GM18498 (cell line): ENCODE measurements at regions not wholly inside any gene's neighbourhood (a gene's known extent, or its start where the extent isn't known, plus 50 kb on each side); places are given as distances from the start of the nearest gene placed in this dataset.

Source experiments
- ATAC-seq: cut with Tn5 transposase; IDR thresholded peaks from one replicate; pipeline ENCODE4 v1.9.1; 2021; ENCODE audit warnings: mild to moderate bottlenecking, moderate library complexity; ENCODE audit not compliant: unreplicated experiment

DNA sequence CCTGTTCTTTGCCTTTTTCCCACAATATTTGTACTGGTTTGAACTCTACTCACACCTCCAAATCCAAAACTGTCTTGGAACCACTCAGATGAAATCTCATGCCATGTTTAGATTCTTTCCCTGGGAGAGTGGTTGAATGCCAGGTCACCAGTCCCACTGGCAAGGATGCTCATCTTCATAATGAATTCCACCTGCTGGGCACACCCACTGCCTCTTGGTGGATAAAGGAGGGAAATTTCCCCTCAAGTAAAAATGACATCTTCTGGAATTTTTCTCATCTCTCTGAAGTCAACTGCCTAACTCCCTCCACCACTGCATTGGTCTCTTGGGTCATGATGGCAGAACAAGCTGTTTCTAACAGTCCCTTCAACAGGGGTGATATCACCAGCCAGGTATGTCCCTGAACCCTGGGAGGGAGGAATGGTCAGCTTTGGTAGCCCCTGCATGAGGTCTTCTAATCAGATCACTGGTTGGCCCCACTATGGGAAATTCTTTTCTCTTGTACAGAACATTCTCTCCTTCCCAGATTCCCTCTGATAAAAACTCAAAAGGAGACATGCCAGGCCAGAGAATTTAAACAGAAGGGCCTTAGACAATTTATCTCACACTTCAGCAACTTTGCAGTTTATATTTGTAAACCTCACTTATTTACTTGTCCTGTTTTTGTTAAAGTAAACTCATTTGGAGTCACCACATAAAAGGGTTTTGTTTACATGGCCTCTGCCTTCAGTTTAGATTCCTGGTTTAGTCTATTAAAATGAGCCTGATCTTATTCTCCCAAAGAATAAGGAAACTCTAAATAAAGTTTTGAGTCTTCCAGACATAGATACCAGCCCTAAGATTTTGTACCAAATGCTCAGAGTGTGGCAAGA, 143.4 kb downstream of the WNT5A start:
- ATAC-seq: no peak

DNA sequence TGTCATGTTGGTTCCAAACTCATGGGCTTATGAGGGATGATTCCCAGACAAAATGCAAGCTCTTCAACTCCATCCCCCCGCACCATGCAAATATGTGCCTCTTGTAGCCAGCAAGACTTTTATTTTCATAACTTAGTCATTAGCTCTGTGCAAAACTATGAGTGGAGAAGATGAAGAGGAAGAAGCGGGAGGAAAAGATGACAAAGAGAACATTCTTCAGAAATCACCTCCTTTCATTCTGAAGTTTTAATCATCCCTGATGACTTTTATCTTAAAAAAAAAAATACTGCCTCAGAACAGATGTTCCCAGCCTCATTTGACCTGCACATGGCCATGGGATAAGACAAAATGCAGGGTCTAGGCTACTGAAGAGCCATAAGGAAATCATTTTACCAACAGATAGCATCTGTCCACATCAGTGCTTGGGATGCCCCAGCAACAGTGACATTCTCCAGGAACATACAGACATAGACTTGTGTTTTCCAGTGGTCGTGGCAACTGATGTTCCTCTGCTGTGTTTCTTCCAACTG, 145.5 kb downstream of the WNT5A start:
- ATAC-seq: no peak

DNA sequence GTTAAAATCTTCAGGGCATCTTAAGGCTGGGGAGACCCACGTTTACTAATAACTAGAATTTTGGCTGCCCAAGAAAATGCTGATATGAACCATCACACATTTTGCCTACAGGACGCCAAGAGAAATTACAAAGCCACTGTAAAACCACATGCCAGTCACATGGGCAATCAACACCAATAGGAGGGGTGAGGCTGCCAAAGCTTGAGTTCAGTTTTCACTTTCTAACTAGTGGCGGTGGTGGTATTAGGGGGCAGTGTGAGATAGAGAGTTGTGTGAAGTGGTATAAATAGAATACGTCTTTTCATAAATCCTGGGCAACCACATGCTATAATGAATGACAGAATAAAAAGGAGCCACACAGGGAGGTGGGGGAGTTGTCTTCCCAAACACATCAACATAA, 147.3 kb downstream of the WNT5A start:
- ATAC-seq: no peak

DNA sequence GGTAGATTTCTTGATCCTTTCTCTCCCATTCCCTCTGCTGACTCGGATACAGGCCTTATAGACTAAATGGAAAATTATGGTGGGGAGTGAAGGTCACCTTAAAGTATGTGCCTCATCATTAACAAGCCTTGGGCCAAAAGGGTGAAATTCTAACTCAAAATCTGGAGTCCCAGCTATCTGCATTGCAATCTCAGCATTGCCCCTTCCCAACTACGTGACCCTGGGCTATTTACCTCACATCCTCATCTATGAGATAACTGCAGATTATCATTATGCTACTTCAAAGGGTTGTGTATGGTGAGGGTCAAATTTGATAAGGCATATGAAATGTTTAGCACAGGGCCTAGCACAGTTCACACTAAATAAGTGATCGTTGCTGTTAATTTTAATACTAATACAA, 147.7 kb downstream of the WNT5A start:
- no peak for ATAC-seq

DNA sequence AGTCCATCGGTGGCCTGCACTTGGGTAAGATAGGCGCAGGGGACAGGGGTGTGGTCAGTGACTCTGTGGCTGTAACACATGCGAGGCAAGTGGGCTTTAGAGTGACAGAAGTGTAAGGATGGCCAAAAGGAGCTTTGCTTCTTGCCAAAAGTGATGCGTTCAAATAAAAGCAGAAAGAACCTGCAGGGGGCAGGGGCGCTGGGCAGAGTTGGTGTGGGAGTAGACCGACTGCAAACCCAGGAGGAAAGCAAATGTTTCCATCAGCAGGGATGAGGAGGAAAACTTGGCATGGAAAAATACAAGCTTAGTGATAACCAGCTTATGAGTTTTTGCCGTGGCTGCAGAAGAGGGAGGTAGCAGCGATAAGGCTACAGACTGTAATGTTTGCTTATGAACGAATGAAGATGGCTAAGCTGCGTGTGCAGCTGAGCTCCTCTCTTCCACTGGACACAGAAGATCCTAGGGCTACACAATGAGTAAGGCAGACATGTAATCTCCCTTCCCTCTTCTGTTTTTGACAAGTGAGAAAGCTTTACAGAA, 149.4 kb downstream of the WNT5A start:
- no peak for ATAC-seq

DNA sequence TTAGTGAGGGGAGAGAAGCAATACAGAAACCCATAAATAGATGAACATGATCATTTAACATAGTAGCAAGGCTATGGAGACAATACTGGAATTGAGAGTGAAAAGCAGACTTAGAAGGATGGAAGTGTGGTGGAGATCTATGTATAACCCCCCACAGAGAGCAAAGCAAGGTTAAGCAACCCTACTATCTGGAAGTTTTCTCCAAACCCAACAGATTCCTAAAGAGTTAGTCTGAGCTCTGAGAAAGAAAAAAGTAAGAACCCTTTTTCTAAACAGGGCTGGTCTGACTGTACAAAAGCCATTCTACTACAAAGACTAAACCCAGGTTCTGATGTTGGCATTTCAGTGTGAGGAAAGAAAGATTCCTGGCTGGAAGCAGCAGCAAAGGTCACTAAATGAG, 153.2 kb downstream of the WNT5A start:
- ATAC-seq: no peak

DNA sequence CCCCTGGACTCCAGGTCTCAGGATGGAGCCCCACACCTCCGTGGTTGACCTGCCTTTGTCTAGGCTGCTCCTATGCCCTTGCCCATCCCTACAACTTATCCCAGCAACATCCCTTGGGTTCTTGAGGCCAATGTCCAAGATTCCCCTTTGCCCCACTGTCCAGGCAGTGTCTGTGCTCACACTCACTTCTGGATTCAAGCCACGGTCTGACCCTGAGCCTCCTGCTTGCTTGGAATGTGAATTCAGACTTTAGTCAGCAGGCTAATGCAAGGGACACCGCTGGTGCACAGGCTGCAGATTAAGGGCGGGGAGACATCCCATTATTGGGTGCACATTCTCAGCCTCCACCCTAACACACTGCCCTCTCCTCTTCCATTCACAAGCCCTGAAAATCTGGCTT, 154.1 kb downstream of the WNT5A start:
- ATAC-seq: no peak

DNA sequence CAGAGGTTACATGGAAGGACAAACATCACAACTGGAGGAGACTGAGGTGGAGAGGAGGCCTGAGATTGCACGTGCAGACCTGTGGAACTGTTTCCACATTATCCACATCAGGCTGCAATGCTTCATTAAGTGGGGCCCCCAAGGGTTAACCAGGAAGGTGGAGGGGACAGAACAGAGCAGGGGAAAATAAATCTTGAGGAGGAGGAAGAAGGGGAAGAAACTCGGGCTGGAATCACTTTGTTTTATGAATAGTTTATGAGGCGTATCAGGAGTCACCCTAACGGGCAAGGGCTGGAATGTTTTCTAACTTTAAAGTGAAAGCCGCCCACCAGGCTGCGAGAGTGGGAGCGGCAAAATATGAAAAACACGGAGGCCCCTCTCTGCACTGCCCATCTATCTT, 154.9 kb downstream of the WNT5A start:
- no peak for ATAC-seq

DNA sequence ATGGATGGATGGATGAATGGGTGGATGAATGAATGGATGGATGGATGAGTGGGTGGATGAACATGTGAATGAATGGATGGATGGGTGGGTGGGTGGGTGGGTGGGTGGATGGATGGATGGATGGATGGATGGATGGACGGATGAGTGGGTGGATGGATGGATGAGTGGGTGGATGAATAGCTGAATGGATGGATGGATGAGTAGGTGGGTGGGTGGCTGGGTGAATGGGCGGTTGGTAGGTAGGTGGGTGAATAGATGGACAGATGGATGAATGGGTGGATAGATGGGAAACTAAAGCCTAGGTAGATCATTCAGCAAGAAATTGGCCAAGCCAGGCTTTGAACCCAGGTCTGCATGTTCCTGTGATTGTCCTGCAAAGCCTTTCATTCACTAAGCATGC, 155.6 kb downstream of the WNT5A start:
- no peak for ATAC-seq

DNA sequence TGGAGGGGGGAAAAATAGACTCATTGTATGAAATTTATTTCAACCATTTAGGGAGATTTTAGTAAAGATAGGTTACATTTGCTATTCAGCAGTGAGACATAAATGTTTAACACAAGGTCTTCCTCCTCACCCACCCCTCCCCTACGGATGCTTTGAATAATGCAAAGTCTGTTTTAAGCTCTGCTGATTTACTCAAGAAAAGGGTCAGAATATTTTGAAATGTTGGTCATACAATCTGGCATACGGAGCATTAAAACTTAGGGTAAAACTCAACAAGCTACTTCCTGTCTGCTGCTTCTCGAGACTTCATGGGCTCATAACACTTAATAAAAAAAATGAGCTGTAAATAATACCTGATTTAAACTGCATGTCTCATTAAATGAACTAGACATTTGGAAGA, 156.3 kb downstream of the WNT5A start:
- ATAC-seq: no peak

DNA sequence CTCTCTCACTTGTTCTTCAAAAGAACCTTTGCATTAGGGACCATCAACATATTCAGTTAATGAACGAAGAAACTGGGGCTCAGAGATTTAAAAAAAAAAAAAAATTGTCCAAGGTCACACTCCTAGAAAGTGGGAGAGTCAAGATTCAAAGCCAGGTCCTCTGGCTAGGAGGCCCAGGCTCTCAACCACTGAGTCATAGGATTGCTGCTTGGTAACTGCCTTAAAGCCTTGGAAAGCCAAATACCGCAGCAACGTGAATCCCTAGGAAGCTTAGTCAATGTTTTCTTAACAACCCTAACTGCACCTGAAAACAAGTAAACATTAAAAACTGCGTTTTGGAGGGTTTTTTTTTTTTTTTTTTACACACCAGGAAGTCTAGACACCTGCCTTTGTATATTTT, 156.8 kb downstream of the WNT5A start:
- no peak for ATAC-seq

DNA sequence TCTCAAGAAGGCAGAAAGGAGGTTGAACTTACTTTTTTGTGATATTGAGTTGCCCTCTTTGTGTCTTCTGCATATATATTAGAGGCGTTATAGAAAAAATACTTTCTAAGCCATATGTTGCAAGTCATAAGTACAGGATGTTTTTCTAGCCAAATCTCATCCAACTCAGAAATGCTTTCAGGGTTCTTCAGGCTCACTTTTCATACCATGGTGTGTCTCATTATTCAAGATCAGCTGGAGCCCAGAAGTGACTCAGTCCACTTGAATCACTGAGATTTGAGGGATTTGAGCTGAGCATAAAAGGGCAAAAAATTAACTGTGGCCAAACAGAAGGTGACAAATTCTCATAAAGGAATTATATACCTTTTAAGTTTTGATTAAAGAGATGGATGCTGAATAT, 157.3 kb downstream of the WNT5A start:
- ATAC-seq: no peak

DNA sequence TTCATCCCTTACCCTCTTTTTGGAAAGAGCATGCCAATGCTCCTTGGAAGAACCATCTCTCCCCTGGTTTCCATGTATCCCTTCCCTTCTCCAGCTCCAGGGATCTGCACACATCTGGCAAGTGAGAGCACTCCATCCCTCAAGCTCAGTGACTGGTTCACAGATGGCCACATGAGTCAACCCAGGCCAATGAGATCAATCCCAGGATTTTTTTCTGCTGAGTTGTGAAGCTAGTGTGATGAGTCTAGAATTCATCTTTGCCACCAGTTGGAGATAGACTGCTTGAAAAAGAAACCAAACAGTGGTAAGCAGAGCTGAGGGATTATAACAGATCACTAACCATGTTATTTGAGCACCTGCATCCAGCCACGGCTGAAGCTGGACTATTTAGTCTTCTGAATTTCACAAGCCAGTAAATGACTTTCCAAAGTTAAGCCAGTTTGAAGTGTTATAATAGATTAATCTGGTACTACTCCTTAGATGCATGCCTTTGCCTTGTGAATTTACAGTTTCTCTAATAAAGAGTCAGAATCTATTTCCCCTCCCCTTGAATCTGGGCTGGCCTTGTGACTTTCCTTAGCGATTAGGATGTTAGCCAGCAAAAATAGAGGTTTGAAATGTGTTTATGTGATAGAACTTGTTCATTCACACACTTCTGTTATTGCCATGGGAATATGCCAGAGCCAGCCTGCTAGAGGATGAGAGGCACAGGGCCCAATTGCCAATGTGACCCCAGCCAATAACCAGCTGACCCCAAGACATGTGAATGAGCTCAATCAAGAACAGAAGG, 159.8 kb downstream of the WNT5A start:
- no peak for ATAC-seq

DNA sequence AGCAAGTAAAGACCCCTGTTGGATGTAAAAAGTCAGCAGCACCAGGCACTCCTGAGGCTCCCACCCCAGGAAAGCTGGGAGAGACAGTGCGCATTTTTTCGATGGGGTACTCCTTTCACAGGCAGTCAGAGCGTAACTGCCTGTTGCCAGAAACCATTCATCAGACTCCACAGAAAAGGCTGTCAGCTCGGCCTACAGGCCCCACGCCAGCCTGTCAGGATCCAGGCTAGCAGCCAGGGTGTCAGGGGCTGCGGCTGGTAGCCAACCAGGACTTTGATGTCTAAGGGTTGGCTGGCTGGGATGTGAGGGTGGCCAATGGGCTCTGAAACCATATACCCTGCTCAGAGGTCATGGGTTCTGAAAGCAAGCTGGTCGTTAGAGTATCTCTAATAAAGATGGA, 164.5 kb downstream of the WNT5A start:
- no peak for ATAC-seq

DNA sequence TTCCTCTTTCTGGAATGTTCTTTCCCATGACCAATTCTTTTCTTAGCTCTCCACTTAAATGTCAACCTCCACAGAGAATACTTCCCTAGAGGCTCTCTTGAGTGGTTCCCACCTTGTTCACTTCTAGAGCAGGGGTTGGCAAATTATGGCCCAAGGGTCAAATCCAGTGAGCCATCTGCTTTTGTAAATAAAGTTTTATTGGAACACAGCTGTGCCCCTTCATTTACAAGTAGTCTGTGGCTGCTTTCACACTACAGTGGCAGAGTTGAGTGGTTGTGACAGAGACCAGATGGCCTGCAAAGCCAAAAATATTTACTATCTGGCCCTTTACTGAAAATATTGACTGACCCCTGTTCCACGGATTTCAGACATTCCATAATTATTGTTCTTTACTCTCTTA, 166.2 kb downstream of the WNT5A start:
- ATAC-seq: no peak

DNA sequence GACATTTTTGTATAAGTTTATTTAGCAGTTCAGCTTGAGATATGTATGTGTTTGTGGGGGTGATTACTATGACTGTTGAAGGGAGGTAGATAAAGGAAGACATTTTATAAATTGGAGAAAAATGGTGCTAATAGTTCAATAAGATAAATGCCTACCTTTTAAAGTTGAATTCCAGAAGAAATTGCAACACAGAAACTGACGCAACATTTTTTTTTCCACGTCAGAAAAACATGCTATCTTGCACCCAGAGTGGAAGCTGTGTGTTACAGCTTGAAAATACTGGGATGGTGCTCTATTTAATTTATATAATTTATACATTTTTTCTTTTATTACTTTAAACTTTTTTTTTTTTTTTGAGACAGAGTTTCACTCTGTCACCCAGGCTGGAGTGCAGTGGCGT, 171.7 kb downstream of the WNT5A start:
- ATAC-seq: no peak

DNA sequence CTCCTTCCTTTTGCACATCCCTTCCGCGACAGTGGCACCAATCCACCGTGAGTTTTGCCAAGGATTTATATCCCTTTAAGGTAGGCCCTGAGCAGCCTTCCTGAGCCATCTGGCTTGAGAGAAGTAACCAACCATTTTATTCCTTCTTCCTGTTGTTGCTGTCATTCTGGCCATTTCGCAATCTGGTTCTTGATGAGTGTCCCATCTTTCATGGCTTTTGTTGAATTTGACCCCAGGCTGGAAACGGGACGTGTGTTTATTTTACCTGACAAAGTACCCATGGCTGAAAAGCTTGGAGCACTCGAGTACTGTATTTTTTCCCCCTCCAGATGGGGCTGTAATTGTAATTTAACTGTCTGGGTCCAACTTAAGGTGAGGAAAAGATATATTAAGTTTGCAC, 173.4 kb downstream of the WNT5A start:
- ATAC-seq: no peak

DNA sequence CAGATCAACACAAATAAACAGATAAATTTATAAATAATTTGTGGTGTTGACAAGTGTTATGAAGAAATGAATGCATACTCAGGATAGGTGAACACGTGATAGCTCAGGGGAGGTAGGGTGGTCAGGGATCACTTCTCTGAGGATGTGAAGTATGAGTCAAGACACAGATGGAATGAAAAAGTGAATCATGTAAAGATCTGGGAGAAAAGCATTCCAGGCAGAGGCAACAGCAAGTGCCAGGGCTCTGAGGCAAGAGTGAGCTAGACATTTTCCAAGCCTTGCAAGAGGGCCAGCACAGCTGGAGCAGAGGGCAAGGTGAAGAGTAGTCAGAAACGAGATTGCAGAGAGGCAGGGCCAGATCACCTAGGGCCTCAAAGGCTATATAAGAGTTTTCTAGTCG, 177.8 kb downstream of the WNT5A start:
- ATAC-seq: no peak

DNA sequence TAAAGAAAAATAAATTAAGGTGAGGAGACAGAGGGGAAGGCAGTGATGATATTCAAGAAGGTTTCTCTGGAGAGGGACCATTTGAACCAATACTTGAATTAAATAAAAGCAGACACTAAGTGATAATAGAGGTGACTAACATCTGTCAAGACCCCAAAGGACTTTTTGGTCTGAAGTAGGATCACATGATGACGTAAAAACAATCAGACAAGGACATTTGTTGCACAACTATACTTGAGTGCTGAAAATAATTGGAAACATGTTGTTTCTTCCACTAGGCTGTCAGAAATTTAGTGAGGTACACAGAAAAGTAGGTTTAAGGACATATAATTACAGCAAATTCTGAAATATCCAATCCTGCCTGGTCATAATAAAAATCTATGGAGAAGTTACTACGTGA, 179.5 kb downstream of the WNT5A start:
- ATAC-seq: no peak

DNA sequence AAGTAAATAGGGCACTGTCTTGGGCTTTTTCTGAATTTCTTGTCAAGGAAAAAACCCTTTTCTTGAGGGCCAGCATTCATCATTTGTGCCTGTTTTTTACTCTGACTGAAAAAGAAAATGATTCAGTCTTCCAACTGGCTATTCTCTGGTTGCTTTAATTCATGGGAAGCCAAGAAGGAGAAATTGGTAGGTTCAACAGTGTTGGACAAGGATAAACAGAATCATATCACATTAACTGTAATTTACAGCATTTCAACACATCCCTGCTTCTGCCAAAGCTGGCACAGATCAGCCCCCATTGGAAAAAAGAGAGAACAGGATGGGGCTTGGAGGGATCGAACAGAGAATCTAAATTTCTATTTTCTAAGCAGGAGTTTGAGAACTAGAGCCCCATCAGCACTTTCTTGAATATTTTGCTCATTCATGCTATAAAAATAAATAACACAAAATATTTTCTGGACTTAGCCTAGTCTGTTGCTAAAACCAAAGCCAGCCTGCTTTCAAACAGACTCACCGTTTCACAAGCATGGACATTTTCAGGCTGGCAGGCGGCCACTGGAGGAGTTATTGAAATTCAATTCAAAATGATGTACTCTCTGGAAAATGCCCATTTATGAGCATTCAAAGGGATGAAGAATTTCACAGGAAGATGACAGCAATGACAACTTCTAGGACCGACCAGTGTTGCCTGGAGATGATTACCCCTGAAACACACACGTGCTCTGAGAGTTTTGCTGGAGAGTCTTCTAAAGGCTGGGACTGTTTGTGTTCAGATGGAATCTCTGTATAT, 181.2 kb downstream of the WNT5A start:
- no peak for ATAC-seq

DNA sequence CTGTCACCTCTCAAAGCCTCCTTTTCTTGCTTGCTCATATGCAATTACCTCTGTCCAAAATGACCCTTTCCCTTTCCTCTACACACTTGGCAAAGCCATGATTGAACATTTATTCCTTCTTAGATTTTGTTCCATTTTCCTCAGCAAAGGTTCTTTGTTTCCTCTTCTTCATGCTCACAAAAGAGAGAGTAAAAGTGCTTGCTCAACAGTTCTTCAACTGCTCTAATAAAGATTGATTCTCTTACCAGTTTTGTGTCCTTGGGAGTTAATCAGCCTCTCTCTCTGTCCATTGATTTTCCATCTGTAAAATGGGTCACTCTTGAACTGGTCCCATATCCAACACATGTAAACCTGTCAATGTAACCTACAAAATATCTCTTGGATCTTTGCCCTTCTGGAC, 186.4 kb downstream of the WNT5A start:
- ATAC-seq: no peak
